ENCODE measurements at regions not wholly inside any gene's neighbourhood (a gene's known extent, or its start where the extent isn't known, plus 50 kb on each side); places are given as distances from the start of the nearest gene placed in this dataset.

GRCh38 chr18:30862900-30863299 lies 179.6 kb downstream of the DSC3 start:
- Histone ChIP-seq H3K4me1 (no peaks in the 10 kb centered on the region), H3K36me3 (replicated peaks in 1 of 2; ENCODE audit: insufficient read depth in 1 of 2, low read depth in 2 of 2) (no peaks in the 10 kb centered on the region), H3K27me3 (no peaks in the 10 kb centered on the region), H3K4me3 (no peak overlapping the region), H3K9me3 (no peaks in the 10 kb centered on the region), H3K27ac (no peak overlapping the region)
- WGBS, 2 donors, result 68 to 71% methylated on average over 6 of the region's 6 CpGs
- DNase-seq (no peak), ATAC-seq (no peak)
- TF ChIP-seq POLR2A (IDR thresholded peaks at IDR 0.05), result no peak
- TF ChIP-seq, protein P1, sequence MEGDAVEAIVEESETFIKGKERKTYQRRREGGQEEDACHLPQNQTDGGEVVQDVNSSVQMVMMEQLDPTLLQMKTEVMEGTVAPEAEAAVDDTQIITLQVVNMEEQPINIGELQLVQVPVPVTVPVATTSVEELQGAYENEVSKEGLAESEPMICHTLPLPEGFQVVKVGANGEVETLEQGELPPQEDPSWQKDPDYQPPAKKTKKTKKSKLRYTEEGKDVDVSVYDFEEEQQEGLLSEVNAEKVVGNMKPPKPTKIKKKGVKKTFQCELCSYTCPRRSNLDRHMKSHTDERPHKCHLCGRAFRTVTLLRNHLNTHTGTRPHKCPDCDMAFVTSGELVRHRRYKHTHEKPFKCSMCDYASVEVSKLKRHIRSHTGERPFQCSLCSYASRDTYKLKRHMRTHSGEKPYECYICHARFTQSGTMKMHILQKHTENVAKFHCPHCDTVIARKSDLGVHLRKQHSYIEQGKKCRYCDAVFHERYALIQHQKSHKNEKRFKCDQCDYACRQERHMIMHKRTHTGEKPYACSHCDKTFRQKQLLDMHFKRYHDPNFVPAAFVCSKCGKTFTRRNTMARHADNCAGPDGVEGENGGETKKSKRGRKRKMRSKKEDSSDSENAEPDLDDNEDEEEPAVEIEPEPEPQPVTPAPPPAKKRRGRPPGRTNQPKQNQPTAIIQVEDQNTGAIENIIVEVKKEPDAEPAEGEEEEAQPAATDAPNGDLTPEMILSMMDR (IDR thresholded peaks at IDR 0.05), result no peak
- intact Hi-C loops (cut with DNase I), result no loop called here

- Histone ChIP-seq H3K27ac (no peak overlapping the region), H3K36me3 (replicated peaks in 1 of 2; ENCODE audit: insufficient read depth in 1 of 2, low read depth in 2 of 2) (no peaks in the 10 kb centered on the region), H3K27me3 (no peaks in the 10 kb centered on the region), H3K4me3 (no peak overlapping the region), H3K9me3 (no peaks in the 10 kb centered on the region), H3K4me1 (no peaks in the 10 kb centered on the region)
- intact Hi-C loops (cut with DNase I), result no loop called here
- no peak for TF ChIP-seq POLR2A (IDR thresholded peaks at IDR 0.05)
- TF ChIP-seq, protein P1 (IDR thresholded peaks at IDR 0.05), result no peak
- WGBS, 2 donors, result 57 to 65% methylated on average over 3 of the region's 3 CpGs
- ATAC-seq, result no peak
- DNase-seq, result no peak
Measured at GRCh38 chr18:30860741-30861140, 181.8 kb downstream of the DSC3 start.

- Histone ChIP-seq H3K27me3 (no peaks in the 10 kb centered on the region), H3K9me3 (no peaks in the 10 kb centered on the region), H3K36me3 (replicated peaks in 1 of 2; ENCODE audit: insufficient read depth in 1 of 2, low read depth in 2 of 2) (no peaks in the 10 kb centered on the region), H3K4me1 (no peaks in the 10 kb centered on the region), H3K27ac (no peak overlapping the region), H3K4me3 (no peak overlapping the region)
- DNase-seq, result no peak
- WGBS, 2 donors, result 68 to 91% methylated on average over 3 of the region's 3 CpGs
- no peak for TF ChIP-seq POLR2A (IDR thresholded peaks at IDR 0.05)
- TF ChIP-seq, protein P1 (IDR thresholded peaks at IDR 0.05), result no peak
- intact Hi-C loops (cut with DNase I), result no loop called here
- no peak for ATAC-seq
Measured at GRCh38 chr18:30859036-30859435, 183.5 kb downstream of the DSC3 start.

GRCh38 chr18:30858560-30858959 lies 184.0 kb downstream of the DSC3 start:
- DNase-seq (no peak), ATAC-seq (no peak)
- Histone ChIP-seq H3K4me1 (no peaks in the 10 kb centered on the region), H3K36me3 (replicated peaks in 1 of 2; ENCODE audit: insufficient read depth in 1 of 2, low read depth in 2 of 2) (no peaks in the 10 kb centered on the region), H3K27ac (no peak overlapping the region), H3K9me3 (no peaks in the 10 kb centered on the region), H3K27me3 (no peaks in the 10 kb centered on the region), H3K4me3 (no peak overlapping the region)
- TF ChIP-seq POLR2A (IDR thresholded peaks at IDR 0.05), result no peak
- TF ChIP-seq, protein P1 (IDR thresholded peaks at IDR 0.05), result no peak
- intact Hi-C loops (cut with DNase I), result no loop called here
- WGBS, 2 donors, result 85 to 86% methylated on average over 2 of the region's 2 CpGs

DNA sequence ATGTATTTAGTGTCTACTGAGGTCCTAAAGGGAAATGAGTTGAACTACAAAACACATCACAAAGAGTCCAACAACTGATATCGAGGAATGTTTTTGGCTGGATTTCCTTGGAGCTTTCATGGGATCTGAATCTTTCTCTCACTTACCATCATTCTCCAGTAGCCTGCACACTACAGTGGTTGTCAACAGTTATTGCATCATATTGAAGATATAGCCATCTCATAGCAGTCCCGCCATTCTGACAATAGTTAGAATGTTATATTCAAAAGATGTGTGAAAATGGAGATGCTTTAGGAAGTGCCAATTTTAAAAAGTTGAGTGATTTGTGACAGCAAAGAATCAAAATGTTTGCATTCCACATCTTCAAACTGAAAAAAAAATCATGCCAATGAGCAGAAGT lies 186.8 kb downstream of the DSC3 start:
- intact Hi-C loops (cut with DNase I), result no loop called here
- Histone ChIP-seq H3K27me3 (no peaks in the 10 kb centered on the region), H3K9me3 (no peaks in the 10 kb centered on the region), H3K36me3 (replicated peaks in 1 of 2; ENCODE audit: insufficient read depth in 1 of 2, low read depth in 2 of 2) (no peaks in the 10 kb centered on the region), H3K27ac (no peak overlapping the region), H3K4me1 (no peaks in the 10 kb centered on the region), H3K4me3 (no peak overlapping the region)
- no peak for ATAC-seq
- TF ChIP-seq POLR2A (IDR thresholded peaks at IDR 0.05), result no peak
- TF ChIP-seq, protein P1 (IDR thresholded peaks at IDR 0.05), result no peak
- 87 to 88% methylated on average over 2 of the region's 2 CpGs for WGBS, 2 donors
- no peak for DNase-seq

All from body of pancreas (tissue), 4 donors.